Choroid plexus epithelial cell (primary cell): ENCODE measurements at regions not wholly inside any gene's neighbourhood (a gene's known extent, or its start where the extent isn't known, plus 50 kb on each side); places are given as distances from the start of the nearest gene placed in this dataset.

Experiments used
- DNase-seq: peaks from one replicate; pipeline ENCODE4 v3.0.0-alpha.2; 2010; ENCODE audit warnings: low read depth
- H3K4me3 ChIP-seq: 2 replicates; pipeline ENCODE4 v1.5.1; 2011; ENCODE audit warnings: low read depth, mild to moderate bottlenecking, control low read depth, low read length, moderate library complexity
- CTCF ChIP-seq: conservative IDR thresholded peaks from 2 replicates; pipeline ENCODE4 v1.5.1; 2011; ENCODE audit warnings: low read depth, mild to moderate bottlenecking, control low read depth, inconsistent platforms, low read length, moderate library complexity

GRCh38 chr1:194353121-194353520 lies 1166.7 kb upstream of the B3GALT2 start:
- no peak for DNase-seq
- H3K4me3 ChIP-seq: no peak overlapping the region
- TF ChIP-seq CTCF: no peak

DNA sequence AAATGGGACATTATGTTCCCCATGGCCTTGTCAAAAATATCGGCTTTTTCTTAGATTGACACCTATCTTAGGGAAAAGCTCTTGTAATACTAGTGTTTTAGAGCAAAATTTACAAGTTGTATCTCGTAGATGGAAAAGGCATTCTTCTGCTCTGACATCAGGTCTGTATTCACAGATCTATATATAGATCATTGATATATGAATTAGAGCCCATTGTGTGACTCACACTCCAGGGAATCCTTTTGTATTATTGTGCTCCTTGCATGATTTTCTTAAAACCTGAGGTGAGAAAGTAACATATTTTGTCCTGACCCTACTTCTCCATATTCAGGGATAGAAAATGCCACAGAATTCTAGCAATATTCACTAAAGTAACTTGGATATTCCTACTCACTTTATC lies 1160.8 kb upstream of the B3GALT2 start:
- no peak for TF ChIP-seq CTCF
- H3K4me3 ChIP-seq: no peak overlapping the region
- DNase-seq: no peak

- TF ChIP-seq CTCF: no peak
- no peak overlapping the region for H3K4me3 ChIP-seq
- DNase-seq: no peak
Observed at GRCh38 chr1:194342484-194343262, 1156.3 kb upstream of the B3GALT2 start.

GRCh38 chr1:194341587-194341986 lies 1155.2 kb upstream of the B3GALT2 start:
- no peak for DNase-seq
- TF ChIP-seq CTCF: no peak
- H3K4me3 ChIP-seq: no peak overlapping the region

DNA sequence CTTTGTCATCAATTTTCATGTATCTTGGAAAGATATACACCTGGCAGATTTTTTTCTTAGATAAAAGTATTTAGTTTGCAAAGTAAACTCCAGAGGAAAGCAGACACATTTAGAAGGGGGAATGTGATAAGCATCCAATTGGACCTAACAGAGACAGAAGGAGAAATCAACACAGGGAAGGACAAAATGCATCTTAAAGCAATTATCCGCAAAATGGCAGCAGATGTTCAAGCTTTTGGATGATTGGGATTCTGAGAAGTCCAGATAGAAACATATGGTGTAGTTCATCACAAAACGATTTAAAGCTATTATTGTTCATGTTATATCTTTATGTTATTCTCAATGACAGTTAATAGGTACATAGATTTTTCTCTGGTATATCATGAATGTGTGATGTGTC lies 1153.1 kb upstream of the B3GALT2 start:
- no peak for TF ChIP-seq CTCF
- no peak for DNase-seq

GRCh38 chr1:194338241-194338948 lies 1152.0 kb upstream of the B3GALT2 start:
- H3K4me3 ChIP-seq: no peak overlapping the region
- TF ChIP-seq CTCF: no peak
- no peak for DNase-seq

More for the DNA sequence above, 1153.1 kb upstream of the B3GALT2 start:
- no peak overlapping the region for H3K4me3 ChIP-seq

- DNase-seq: no peak
- TF ChIP-seq CTCF: no peak
- H3K4me3 ChIP-seq: no peak overlapping the region
Observed at GRCh38 chr1:194333240-194333639, 1146.8 kb upstream of the B3GALT2 start.
